Lower lobe of right lung (tissue), 2 donors: ENCODE measurements at regions not wholly inside any gene's neighbourhood (a gene's known extent, or its start where the extent isn't known, plus 50 kb on each side); places are given as distances from the start of the nearest gene placed in this dataset.
"Not testable (repeated sequence)": the region's sequence is repeated elsewhere in the genome, so short reads cannot be mapped to it uniquely, and the experiment has no call there.

Experiments used
- ATAC-seq, 2 donors: fragments of 200-7000 bp; cut with Tn5 transposase; one replicate each; pipeline ENCODE4 v1.9.1; 2020 to 2022; ENCODE audit warnings: mild to moderate bottlenecking in 2 of 2, moderate library complexity in 2 of 2
- DNase-seq: peaks from one replicate; pipeline ENCODE4 v3.0.0-alpha.2; 2020
- H3K27ac ChIP-seq: fragments of 200-600 bp; one replicate; pipeline ENCODE4 v1.8.0; 2022
- H3K27me3 ChIP-seq: fragments of 200-600 bp; one replicate; pipeline ENCODE4 v1.8.0; 2022; ENCODE audit warnings: low read depth
- H3K36me3 ChIP-seq: fragments of 200-600 bp; one replicate; pipeline ENCODE4 v1.8.0; 2022; ENCODE audit warnings: mild to moderate bottlenecking
- H3K4me1 ChIP-seq: fragments of 200-600 bp; one replicate; pipeline ENCODE4 v1.8.0; 2022
- H3K4me3 ChIP-seq: fragments of 200-600 bp; one replicate; pipeline ENCODE4 v1.8.0; 2022; ENCODE audit warnings: mild to moderate bottlenecking
- H3K9me3 ChIP-seq: fragments of 200-600 bp; one replicate; pipeline ENCODE4 v1.8.0; 2022
- intact Hi-C: fragments of 100-400 bp; cut with DNase I; formaldehyde crosslinking; loops from one replicate; pipeline ENCODE4 v1.11.0; 2022
- TF ChIP-seq, protein P1 (sequence below): fragments of 200-600 bp; IDR thresholded peaks from one replicate; pipeline ENCODE4 v1.8.0; 2022; ENCODE audit warnings: antibody characterized with exemption, mild to moderate bottlenecking
- donor health status: DM: no; HTN: yes; CAD: no; lungs with severe emphysema.

DNA sequence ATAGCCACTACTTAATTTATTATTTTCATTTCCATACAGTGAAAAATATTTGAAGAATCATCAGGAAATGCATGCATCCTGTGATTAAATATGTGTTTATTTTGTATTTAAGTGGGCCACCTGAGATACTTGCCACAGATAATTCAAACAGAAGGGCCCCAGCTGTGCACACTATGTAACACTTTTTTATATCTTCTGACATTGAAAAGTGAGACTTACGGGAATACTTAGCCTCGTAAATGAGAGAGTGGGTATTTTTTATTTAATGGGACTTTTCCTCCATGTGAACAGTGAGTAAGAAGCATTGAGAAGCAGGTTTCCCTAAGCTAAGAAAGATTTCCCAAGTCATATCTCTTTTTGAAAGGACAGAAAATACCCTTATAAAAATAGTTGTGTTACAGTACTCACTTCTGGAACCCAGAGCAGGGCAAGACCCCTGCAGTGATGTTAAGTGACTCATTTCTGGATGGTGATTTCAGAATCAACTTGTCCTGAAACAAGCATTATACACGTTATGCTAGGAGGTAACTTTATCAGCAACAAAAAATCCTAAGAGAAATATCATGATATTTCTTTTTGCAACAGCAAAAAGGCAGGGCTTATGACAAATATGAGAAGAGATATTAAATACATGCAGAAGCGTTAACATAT lies 478.1 kb upstream of the CHORDC1 start:
- Histone ChIP-seq H3K9me3 (no peaks in the 10 kb centered on the region), H3K27ac (no peak overlapping the region), H3K4me3 (no peak overlapping the region), H3K4me1 (no peaks in the 10 kb centered on the region), H3K36me3 (no peaks in the 10 kb centered on the region), H3K27me3 (no peaks in the 10 kb centered on the region)
- ATAC-seq (no peak), DNase-seq (no peak)
- intact Hi-C loops, result no loop called here
- TF ChIP-seq, protein P1, sequence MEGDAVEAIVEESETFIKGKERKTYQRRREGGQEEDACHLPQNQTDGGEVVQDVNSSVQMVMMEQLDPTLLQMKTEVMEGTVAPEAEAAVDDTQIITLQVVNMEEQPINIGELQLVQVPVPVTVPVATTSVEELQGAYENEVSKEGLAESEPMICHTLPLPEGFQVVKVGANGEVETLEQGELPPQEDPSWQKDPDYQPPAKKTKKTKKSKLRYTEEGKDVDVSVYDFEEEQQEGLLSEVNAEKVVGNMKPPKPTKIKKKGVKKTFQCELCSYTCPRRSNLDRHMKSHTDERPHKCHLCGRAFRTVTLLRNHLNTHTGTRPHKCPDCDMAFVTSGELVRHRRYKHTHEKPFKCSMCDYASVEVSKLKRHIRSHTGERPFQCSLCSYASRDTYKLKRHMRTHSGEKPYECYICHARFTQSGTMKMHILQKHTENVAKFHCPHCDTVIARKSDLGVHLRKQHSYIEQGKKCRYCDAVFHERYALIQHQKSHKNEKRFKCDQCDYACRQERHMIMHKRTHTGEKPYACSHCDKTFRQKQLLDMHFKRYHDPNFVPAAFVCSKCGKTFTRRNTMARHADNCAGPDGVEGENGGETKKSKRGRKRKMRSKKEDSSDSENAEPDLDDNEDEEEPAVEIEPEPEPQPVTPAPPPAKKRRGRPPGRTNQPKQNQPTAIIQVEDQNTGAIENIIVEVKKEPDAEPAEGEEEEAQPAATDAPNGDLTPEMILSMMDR, result no peak

DNA sequence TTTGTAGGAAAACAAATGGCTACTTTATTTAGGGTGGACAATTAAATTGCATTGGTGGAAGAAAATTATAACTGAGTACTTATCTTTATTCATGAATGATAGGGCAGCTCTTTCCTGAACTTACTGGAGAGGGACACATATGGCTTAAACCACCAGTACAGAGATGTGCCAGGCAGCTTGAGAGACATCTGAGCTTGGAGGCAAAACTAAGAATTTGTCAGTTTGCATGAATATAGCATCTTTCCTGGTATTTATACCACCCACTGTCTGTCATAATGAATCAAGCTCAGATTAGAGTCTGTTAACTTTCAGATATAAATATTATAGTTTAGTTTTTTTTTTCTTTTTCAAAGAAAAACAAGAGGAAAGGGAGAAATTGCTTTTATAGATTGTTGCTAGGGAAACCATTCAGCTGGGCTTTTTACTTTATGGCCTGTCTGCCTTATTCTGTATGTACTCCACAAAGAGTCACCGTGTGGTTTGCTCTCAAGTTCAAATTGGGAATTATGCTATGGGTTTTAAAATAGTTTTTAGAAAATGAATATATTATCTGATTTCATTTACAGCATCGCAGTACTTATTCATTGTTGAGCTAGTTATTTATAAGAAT lies 477.0 kb upstream of the CHORDC1 start:
- ATAC-seq (no peak), DNase-seq (no peak)
- Histone ChIP-seq H3K4me3 (no peak overlapping the region), H3K9me3 (no peaks in the 10 kb centered on the region), H3K27ac (no peak overlapping the region), H3K27me3 (no peaks in the 10 kb centered on the region), H3K4me1 (no peaks in the 10 kb centered on the region), H3K36me3 (no peaks in the 10 kb centered on the region)
- TF ChIP-seq, protein P1, result no peak
- intact Hi-C loops, result no loop called here

DNA sequence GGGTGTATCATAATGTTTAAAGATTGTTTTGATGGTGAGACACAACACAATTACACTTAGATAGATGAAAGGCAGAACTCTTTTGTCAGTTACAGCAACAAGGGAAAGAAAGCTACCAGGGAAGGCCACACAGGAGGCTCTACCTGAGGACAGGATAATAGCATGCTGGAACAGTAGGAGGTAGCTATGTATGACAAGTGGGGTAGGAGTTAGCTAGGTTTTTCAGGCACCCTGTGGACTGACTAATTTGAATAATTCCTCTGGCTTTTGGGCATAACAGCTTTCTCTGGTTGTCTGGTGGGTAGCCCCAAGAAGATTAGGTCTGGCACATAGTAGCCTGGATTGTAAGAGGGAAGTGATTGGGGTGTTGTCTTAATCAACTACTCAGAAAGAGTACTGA lies 475.4 kb upstream of the CHORDC1 start:
- no peaks in the 10 kb centered on the region for H3K27me3 ChIP-seq
- no peaks in the 10 kb centered on the region for H3K9me3 ChIP-seq
- no peak for DNase-seq
- intact Hi-C loops, result no loop called here
- no peak overlapping the region for H3K4me3 ChIP-seq
- ATAC-seq, result no peak
- no peak overlapping the region for H3K27ac ChIP-seq
- TF ChIP-seq, protein P1, result no peak
- no peaks in the 10 kb centered on the region for H3K36me3 ChIP-seq
- no peaks in the 10 kb centered on the region for H3K4me1 ChIP-seq

DNA sequence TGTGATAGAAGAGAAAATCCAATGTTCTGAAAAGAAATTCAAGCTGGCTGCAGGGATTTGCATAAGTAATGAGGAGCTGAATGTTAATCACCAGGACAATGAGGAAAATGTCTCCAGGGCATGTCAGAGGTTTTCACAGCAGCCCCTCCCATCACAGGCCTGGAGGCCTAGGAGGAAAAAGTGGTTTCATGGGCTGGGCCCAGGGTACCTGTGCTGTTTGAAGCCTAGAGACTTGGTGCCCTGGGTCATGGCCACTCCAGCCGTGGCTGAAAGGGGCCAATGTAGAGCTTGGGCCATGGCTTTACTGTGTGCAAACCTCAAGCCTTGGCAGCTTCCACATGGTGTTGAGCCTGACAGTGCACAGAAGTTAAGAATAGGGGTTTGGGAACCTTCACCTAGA lies 452.6 kb upstream of the CHORDC1 start:
- H3K27ac ChIP-seq, H3K4me1 ChIP-seq, intact Hi-C loops: not testable (repeated sequence)

DNA sequence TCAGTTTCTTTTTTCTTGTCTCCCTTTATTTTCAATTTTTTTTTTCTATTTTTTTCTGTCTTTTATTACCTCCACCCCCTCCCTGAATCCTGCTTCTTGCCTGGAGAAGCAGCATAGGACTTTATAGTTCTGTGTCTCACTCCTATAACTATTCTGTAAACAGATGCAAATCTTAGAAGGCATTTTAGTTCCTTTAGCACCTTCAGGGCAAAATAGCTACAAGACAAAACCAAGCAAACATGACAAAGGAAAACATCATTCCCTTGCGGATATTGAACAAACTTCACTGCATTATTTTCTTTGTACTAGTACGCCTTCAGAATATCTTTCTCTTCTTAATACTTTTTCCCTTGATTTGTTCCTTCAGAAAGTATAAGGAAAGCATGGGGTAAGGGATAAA lies 446.2 kb upstream of the CHORDC1 start:
- Histone ChIP-seq H3K36me3 (no peaks in the 10 kb centered on the region), H3K27ac (no peak overlapping the region), H3K9me3 (no peaks in the 10 kb centered on the region), H3K4me1 (no peaks in the 10 kb centered on the region), H3K27me3 (no peaks in the 10 kb centered on the region), H3K4me3 (no peak overlapping the region)
- TF ChIP-seq, protein P1, result no peak
- intact Hi-C loops, result no loop called here
- ATAC-seq (no peak), DNase-seq (no peak)

More for the DNA sequence above, 452.6 kb upstream of the CHORDC1 start:
- ATAC-seq, H3K27me3 ChIP-seq, H3K4me3 ChIP-seq, H3K9me3 ChIP-seq, DNase-seq, H3K36me3 ChIP-seq: not testable (repeated sequence)

DNA sequence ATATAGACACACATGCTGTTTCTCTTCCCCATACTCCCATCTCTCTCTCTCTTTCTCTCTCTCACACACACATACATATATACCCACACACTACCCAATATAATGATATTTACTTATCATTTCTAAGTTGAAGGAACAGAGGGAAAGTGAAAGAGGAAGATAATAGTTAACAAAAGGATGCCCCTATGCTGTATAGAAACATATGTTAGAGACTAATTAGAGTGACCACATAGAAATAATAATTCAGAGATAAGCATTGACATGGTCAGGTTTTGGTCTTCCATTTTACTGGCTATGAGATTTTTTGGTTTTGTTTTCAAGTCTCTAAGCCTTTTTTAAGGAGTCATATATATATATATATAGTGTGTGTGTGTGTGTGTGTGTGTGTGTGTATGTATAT lies 445.7 kb upstream of the CHORDC1 start:
- no peak for ATAC-seq
- no peak for DNase-seq
- H3K27me3 ChIP-seq, result no peaks in the 10 kb centered on the region
- TF ChIP-seq, protein P1, result no peak
- no peaks in the 10 kb centered on the region for H3K4me1 ChIP-seq
- intact Hi-C loops, result no loop called here
- no peak overlapping the region for H3K27ac ChIP-seq
- H3K36me3 ChIP-seq, result no peaks in the 10 kb centered on the region
- H3K9me3 ChIP-seq, result no peaks in the 10 kb centered on the region
- no peak overlapping the region for H3K4me3 ChIP-seq
